ENCODE measurements at regions not wholly inside any gene's neighbourhood (a gene's known extent, or its start where the extent isn't known, plus 50 kb on each side); places are given as distances from the start of the nearest gene placed in this dataset.

- TF ChIP-seq CTCF (conservative IDR thresholded peaks at IDR 0.05; ENCODE audit: low read length) (no peak), EZH2phosphoT487 (IDR thresholded peaks at IDR 0.05; ENCODE audit: borderline replicate concordance, low read depth, low read length) (no peak)
Observed at GRCh38 chr9:24462951-24463350, 82.7 kb downstream of the IZUMO3 start.
